B cell (primary cell): ENCODE measurements at regions not wholly inside any gene's neighbourhood (a gene's known extent, or its start where the extent isn't known, plus 50 kb on each side); places are given as distances from the start of the nearest gene placed in this dataset.

Experiments used
- CTCF ChIP-seq: fragments of 200-600 bp; IDR thresholded peaks from one replicate; pipeline ENCODE4 v1.8.0; 2022; ENCODE audit warnings: antibody characterized with exemption, mild to moderate bottlenecking
- EZH2 ChIP-seq: IDR thresholded peaks from 2 replicates; pipeline ENCODE4 v1.6.1; 2012; ENCODE audit warnings: borderline replicate concordance, low read depth, mild to moderate bottlenecking, moderate library complexity, low read length; ENCODE audit not compliant: insufficient read depth, poor library complexity, severe bottlenecking

GRCh38 chr20:48325656-48326433 is 502.0 kb downstream of the PREX1 start:
- no peak for TF ChIP-seq CTCF
- TF ChIP-seq EZH2 = no peak
